ENCODE measurements at regions not wholly inside any gene's neighbourhood (a gene's known extent, or its start where the extent isn't known, plus 50 kb on each side); places are given as distances from the start of the nearest gene placed in this dataset.

DNA sequence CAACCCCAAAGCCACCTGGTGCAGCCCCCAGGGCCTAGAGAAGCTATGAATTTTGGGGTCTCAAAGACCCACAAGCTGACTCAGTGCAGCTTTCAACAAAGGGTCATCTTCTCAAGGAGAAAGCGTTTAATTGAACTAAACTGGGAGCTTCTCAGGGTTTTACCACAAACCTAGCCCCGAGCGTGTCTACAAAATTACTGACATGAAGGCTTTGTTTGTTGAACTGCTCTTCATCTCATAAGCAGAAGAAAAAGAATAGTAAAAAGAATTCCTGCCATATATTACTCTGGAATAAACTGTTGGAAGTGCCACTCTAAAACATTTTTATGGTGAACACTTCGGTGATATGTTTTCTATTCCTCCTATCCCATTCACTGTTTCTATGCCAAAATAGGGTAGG is 50.8 kb upstream of the INCENP start:
- DNase-seq (ENCODE audit: low spot score): no peak

- DNase-seq (ENCODE audit: low spot score): no peak
Measured at GRCh38 chr11:62071408-62071807, 52.4 kb upstream of the INCENP start.

DNA sequence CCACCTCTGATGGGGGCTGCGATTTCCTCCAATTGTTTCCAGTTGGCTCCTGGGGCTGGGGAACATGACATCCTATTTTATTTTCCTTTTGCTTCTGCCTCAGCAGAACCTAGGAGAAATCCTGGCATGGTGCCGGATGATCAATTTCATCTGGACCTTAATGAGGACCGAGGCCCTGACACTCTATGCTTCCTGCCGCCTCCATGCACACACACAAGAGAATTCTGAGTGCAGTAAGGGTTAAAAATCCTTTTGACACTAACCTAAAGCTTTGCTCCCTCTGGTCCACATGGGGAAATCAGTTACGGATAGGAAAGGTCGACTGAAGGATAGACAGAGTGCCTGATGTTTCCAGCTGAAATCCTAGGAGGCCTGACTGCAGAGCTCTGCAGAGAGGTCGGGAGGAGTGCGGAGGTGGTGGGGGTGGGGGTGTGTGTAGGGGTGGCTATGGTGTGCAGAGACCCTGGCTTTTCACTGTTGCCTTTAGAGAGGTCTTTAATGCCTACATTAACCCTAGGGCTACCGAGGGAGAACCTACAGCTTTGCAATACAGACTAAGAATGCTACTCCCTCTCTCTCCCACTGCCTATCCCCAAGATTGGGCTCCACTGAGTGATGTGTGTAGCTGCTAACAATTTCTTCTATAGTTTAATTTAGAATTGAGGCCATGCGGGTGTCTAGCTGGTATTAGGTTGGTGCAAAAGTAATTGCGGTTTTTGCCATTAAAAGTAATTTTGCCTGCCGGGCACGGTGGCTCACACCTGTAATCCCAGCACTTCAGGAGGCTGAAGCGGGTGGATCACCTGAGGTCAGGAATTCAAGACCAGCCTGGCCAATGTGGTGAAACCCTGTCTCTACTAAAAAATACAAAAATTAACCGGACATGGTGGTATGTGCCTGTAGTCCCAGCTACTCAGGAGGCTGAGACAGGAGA is 53.6 kb upstream of the INCENP start:
- no peak for DNase-seq (ENCODE audit: low spot score)

DNA sequence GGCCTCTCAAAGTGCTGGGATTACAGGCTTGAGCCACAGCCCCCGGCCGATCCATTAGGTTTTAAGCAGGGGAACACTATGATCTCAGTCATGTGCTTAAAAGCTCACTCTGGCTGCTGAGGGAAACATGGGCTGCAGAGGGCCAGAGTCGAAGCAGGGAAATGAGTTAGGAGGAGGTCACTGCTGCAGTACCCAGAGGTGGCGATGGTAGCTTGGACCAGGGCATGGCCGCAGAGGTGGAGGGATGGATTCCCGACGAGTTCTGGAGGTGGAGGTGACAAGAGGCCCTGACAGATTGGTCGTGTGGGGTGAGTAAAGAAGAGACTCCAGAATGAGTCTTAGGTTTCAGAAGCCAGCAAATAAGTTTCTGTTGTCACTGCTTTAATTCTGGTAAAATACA is 54.4 kb upstream of the INCENP start:
- no peak for DNase-seq (ENCODE audit: low spot score)

- DNase-seq (ENCODE audit: low spot score): no peak
Measured at GRCh38 chr11:62068730-62069129, 55.1 kb upstream of the INCENP start.

- DNase-seq (ENCODE audit: low spot score): no peak
Measured at GRCh38 chr11:62067741-62068140, 56.1 kb upstream of the INCENP start.

DNA sequence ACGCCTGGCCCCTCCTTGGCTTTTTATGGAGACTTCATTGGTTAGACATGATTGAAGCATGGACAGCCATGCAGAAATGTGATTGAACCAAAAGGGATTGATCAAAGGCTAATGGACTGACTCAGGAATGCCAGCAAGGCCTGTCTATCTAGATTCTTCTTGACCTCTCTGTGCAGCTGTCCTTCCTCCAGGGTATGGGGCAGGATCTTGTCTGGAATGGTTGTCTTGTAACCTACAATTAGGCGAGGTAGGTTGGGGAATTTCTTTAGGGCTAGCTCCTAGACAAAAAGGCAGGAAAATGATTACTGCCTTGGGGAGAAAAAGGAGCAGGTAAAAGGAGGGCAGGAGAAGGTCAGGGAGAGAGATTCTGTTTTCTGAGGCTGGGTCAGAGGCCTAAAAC is 59.6 kb upstream of the INCENP start:
- no peak for DNase-seq (ENCODE audit: low spot score)

DNA sequence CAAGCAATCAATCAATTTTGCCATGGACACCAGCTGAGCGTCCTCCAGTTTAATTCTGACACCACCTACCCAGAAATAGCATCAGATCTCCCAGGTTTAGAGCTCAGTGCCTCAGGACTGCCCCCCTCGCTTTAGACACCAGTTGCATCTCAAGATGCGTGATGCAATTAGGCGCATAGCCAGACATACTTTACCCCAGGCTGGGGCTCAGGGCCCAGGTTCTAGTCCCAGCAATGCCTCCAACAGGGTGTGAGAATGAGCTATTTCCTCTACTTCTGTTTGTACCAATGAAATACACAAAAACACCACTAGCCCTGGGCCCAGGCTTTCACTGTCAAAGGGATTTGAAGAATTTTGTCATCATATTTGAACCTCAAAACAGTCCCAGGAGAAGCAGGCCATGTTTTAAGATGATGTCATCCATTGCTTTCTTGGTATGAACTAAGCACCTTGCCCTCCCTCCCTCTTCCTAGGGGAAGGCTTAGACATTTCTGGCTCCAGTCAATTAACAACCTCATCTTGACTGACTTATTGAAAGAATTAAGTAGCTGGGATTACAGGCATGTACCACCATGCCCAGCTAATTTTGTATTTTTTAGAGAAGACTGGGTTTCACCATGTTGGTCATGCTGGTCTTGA is 61.5 kb upstream of the INCENP start:
- no peak for DNase-seq (ENCODE audit: low spot score)

DNA sequence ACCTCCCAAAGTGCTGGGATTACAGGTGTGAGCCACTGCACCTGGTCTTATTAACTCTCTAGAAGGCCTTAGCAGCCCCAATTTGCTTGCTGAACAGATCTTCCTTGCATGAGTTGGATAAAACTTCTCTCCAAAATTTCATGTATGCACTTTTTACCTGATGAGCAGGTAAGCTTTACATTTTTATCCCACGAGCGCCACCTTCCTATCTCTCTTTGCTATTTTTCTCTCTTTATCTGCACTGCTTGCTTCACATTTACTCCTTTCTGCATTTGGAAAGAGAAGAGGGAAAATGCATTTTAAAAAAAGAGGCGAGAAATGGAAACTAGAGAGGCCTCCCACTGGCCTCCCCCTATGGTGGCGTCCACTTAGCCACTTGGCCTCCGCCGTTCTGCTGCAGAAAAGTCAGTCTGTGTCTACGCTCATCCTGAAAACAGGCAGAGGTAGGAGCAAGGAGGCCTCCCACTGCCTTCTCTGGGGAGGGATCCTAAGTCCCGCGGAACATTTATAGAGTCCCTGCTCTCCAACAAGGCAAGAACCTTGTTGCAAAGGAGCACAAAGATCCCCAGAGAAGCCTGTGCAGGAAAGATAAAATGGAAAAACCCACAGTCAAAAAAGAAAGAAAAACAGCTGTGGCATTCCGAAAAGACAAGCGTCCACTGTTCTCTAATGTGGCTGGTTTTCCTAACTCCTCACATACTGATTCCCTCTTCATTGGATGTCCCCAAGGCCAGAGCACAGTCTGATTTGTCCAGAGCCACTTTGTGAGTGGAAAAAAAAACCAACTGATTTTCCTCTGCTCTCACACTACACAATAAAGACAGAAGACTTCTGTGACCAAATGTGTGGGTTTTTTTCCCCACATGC is 62.2 kb upstream of the INCENP start:
- DNase-seq (ENCODE audit: low spot score): no peak

GRCh38 chr11:62057069-62057468 is 66.7 kb upstream of the INCENP start:
- DNase-seq (ENCODE audit: low spot score): no peak

DNA sequence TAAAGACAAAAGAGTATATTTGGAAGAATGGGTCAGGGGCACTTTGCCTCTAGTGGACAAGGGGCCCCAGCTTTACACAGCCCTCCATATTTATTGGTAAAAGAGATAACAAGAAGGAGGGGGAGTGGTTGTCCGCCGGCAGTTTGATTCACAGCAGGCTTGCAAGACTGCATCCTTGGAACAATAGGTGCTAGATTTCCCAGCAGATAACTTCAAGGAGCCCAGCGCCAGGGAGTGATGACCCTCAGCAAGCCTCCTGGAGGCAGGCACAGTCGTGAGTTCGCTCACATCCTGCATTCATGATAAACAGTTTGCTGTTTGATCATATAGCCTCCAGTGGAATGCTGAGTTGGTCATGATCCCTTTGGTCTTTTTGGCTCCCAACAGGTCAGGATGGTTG is 67.8 kb upstream of the INCENP start:
- DNase-seq (ENCODE audit: low spot score): no peak

- DNase-seq (ENCODE audit: low spot score): no peak
Measured at GRCh38 chr11:62054484-62055121, 69.2 kb upstream of the INCENP start.

DNA sequence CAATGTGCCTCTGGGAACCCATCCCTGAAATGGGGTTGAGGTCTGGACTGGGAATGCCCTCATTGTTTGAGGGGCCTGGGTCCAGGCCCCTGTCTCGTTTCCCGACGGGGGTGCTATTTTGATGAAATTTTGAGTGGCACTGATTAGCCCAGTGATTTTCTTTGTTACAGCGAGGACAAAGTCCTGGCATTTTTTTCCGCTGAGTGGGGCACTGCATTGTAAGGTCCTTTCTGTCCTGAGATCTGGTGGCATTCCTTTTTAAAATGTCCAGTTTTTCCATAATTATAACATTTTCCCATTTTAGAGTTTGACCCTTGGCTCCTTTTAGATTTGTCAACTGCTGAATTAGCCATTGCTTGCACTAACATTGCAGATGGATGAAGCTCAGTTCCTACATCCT is 69.7 kb upstream of the INCENP start:
- DNase-seq (ENCODE audit: low spot score): no peak

- no peak for DNase-seq (ENCODE audit: low spot score)
Measured at GRCh38 chr11:62050716-62051115, 73.1 kb upstream of the INCENP start.

DNA sequence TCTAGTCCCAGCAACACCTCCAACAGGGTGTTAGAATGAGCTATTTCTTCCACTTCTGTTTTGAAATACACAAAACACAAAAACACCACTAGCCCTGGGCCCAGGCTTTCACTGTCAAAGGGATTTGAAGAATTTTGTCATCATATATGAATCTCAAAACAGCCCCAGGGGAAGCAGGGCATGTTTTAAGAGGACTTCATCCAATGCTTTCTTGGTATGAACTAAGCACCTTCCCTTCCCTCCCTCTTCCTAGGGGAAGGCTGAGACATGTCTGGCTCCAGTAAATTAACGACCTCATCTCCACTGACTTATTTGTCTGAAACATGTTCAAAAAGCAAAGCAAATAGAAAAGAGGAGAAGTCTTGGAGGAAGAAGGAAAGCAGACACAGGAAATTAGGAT is 75.7 kb upstream of the INCENP start:
- no peak for DNase-seq (ENCODE audit: low spot score)

GRCh38 chr11:62046568-62047100 is 77.2 kb upstream of the INCENP start:
- no peak for DNase-seq (ENCODE audit: low spot score)

DNA sequence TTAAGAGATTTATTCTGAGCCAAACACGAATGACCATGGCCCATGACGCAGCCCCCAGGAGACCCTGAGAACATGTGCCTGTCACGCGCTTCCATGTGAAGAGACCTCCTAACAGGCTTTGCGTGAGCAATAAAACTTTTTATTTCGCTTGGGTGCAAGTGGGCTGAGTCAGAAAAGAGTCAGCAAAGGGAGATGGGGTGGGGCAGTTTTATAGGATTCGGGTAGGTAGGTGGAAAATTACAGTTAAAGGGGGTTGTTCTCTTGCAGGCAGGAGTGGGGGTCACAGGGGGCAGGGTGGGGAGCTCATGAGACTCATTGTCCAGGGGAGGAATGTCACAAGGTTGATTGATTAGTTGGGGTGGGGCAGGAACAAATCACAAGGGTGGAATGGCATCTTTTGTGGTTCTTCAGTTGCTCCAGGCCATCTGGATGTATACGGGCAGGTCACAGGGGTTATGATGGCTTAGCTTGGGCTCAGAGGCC is 77.2 kb upstream of the FTH1 start:
- DNase-seq (ENCODE audit: low spot score): no peak

DNA sequence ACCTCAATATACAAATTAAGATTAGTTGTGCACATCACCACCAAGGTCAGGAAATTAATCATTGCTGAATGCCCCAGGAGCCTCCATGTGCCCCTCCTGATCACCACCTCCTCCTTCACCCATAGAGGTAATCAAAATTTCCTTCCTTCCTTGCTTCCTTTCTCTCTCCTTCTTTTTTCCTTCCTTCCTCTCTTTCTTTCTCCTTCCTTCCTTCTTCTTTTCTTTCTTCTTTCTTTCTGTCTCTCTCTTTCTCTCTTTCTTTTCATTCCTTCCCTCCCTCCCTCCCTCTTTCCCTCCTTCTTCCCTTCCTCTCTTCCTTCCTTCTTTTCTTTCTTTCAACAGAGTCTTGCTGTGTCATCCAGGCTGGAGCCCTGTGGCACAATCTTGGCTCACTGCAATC is 67.9 kb upstream of the FTH1 start:
- no peak for DNase-seq (ENCODE audit: low spot score)

DNA sequence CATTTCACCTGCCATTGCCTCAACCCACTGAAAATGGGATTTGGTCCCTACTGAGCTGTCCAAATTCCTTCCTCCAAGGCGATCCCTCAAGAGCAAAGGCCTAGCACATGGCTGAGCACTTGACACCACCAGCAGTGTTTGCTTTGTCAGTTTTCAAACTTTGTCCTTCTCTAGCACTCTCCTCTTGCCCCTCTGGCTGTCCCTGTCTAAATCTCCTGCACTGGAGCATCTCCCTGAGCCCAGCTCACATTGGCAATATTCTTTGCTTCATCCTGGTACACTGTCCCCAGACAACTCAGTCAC is 66.6 kb upstream of the FTH1 start:
- no peak for DNase-seq (ENCODE audit: low spot score)

DNA sequence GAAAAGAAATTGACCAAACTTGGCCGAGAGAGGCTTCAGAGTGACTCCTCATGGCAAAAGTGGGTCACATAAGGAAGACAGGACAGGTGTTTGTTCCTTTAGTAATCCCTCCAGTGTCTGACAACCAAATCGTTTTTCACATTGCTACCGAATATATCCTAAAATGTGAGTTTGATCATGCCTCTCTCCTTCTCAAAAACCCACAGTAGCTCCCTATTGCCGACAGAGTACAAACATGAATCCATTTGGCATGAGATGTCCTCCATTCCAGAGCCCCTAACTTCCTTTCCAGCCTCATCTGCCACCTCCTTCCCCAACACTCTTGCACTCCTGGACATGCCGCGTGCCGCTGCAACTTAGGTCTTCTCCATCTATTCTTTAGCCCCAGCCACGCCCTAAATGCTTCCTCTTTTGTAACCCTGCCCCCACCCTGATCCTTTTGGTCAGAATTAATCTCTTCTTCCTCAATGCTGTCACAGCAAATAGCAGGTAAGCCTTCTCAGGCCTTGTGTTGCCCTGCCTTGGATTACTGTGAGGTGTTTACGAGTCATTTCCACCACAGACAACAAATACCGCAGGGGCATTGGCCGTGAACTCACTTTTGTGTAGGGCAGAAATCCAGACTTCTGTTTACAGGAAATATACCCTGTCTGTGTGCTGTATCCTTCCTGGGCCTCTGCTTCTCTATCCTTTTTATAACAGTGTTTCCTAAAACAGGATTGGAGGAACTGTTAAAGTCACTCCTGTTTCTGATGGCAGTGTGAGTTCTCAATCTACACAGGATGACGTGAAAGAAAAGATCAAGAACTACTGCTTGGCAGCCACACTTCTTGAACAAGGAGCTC is 66.0 kb upstream of the FTH1 start:
- DNase-seq (ENCODE audit: low spot score): no peak

GRCh38 chr11:62030071-62030684 is 62.7 kb upstream of the FTH1 start:
- no peak for DNase-seq (ENCODE audit: low spot score)
